CD4-positive, alpha-beta T cell (primary cell): ENCODE measurements at regions not wholly inside any gene's neighbourhood (a gene's known extent, or its start where the extent isn't known, plus 50 kb on each side); places are given as distances from the start of the nearest gene placed in this dataset.

Experiments used
- ATAC-seq: fragments of 200-7000 bp; cut with Tn5 transposase; one replicate; pipeline ENCODE4 v1.10.0; 2022; ENCODE audit warnings: mild to moderate bottlenecking; ENCODE audit not compliant: poor library complexity
- CTCF ChIA-PET: fragments of 350-600 bp; sonication (Branson Sonifier 250); formaldehyde crosslinking; loops from one replicate; lab custom pipeline; 2021; ENCODE audit warnings: antibody characterized with exemption, inconsistent platforms; lab: Charles Lee
- POLR2A ChIA-PET: fragments of 350-600 bp; sonication (Branson Sonifier 250); formaldehyde crosslinking; loops from one replicate; lab custom pipeline; 2021; ENCODE audit warnings: antibody characterized with exemption, inconsistent platforms; lab: Charles Lee
- DNase-seq, 14 experiments: peaks; one replicate each; pipeline ENCODE4 v3.0.0-alpha.2; 2013 to 2020; ENCODE audit warnings: mixed read lengths in 2 of 14
- H3K27ac ChIP-seq, 2 donors: one replicate each; pipeline versions ENCODE4 v1.5.1 to v1.7.0; 2013; ENCODE audit warnings: low read length in 2 of 2, low read depth in 1 of 2, mild to moderate bottlenecking in 1 of 2
- H3K27me3 ChIP-seq, 2 experiments: 1 replicate in 1 of 2; 2 replicates in 1 of 2; pipeline versions ENCODE4 v1.6.1 to v1.7.0; 2013; ENCODE audit warnings: low read length in 2 of 2, control low read depth in 1 of 2, mild to moderate bottlenecking in 1 of 2, moderate library complexity in 1 of 2; ENCODE audit not compliant: insufficient read depth in 2 of 2, control insufficient read depth in 1 of 2
- H3K36me3 ChIP-seq: one replicate; pipeline ENCODE4 v1.6.1; 2013; ENCODE audit warnings: low read length, control low read depth; ENCODE audit not compliant: insufficient read depth
- H3K4me1 ChIP-seq: one replicate; pipeline ENCODE4 v1.6.1; 2013; ENCODE audit warnings: low read length, control low read depth; ENCODE audit not compliant: insufficient read depth
- H3K4me3 ChIP-seq: one replicate; pipeline ENCODE4 v1.5.1; 2013; ENCODE audit warnings: mild to moderate bottlenecking, low read length, moderate library complexity
- H3K9me3 ChIP-seq, 2 experiments: 1 replicate in 1 of 2; 2 replicates in 1 of 2; pipeline versions ENCODE4 v1.6.1 to v1.7.0; 2013; ENCODE audit warnings: low read length in 2 of 2, mild to moderate bottlenecking in 2 of 2, control low read depth in 1 of 2, moderate library complexity in 1 of 2; ENCODE audit not compliant: control insufficient read depth in 1 of 2, insufficient read depth in 1 of 2
- H3K27ac Mint-ChIP-seq: one replicate; pipeline ENCODE4 v1.8.0; 2020; ENCODE audit warnings: mixed read lengths
- H3K27me3 Mint-ChIP-seq: one replicate; pipeline ENCODE4 v1.8.0; 2021; ENCODE audit warnings: mixed read lengths
- H3K36me3 Mint-ChIP-seq: one replicate; pipeline ENCODE4 v1.8.0; 2021; ENCODE audit warnings: low read depth, mixed read lengths
- H3K4me1 Mint-ChIP-seq: one replicate; pipeline ENCODE4 v1.8.0; 2021; ENCODE audit warnings: low read depth, mixed read lengths
- H3K4me3 Mint-ChIP-seq: one replicate; pipeline ENCODE4 v1.8.0; 2020; ENCODE audit warnings: mild to moderate bottlenecking, mixed read lengths
- H3K9me3 Mint-ChIP-seq: one replicate; pipeline ENCODE4 v1.8.0; 2020; ENCODE audit warnings: mixed read lengths
- CTCF ChIP-seq: fragments of 200-600 bp; IDR thresholded peaks from one replicate; pipeline ENCODE4 v1.8.0; 2022; ENCODE audit warnings: antibody characterized with exemption, mild to moderate bottlenecking
- intact Hi-C, 2 experiments: fragments of 100-400 bp; cut with DNase I in 1 of 2; cut with micrococcal nuclease in 1 of 2; formaldehyde crosslinking; loops; one replicate each; pipeline versions ENCODE4 v1.15.1 to v1.9.0; 2023 to 2025; cut with DNase I, micrococcal nuclease

DNA sequence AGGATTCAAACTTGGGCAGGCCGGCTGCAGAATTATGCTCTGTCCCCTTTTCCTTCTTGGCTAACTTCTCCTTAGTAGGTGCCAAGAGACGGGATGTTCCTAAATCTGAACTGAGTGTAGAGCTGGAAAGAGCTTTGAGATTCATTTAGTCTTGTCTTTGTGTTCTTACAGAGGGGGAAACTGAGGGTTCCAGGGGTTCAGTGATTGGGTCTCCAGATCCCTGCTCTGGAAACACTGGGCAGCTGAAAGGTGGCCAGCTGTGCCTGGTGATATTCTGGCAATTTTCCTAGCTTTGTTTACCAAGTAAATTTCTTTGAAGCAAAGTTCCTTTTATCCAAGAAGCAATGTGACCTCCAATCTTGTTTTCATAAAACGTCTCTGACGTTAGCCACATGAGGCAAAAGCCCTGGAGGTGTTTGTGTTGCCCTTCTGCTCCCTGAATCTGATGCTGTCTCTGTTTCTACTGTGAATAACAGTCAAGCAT is 288.7 kb downstream of the ZSWIM6 start:
- H3K4me1 ChIP-seq, result peaks cover 3% of the 10 kb centered on the region
- Mint-ChIP-seq H3K27me3 (peaks cover 48% of the 10 kb centered on the region), H3K9me3 (no peaks in the 10 kb centered on the region), H3K27ac (no peak overlapping the region), H3K4me1 (peaks cover 4% of the 10 kb centered on the region), H3K36me3 (no peaks in the 10 kb centered on the region), H3K4me3 (no peak overlapping the region)
- H3K9me3 ChIP-seq, result peaks cover 0 to 3% of the 10 kb centered on the region in 2 experiments
- TF ChIP-seq CTCF, result no peak
- ATAC-seq (no peak), DNase-seq (no peak)
- intact Hi-C loops, result no loop called here
- H3K27ac ChIP-seq, result no peak overlapping the region
- H3K4me3 ChIP-seq, result no peak overlapping the region
- H3K36me3 ChIP-seq, result no peaks in the 10 kb centered on the region
- CTCF ChIA-PET, result no interaction called here
- POLR2A ChIA-PET, result no interaction called here
- H3K27me3 ChIP-seq, result peaks cover 10% of the 10 kb centered on the region in 2 experiments

DNA sequence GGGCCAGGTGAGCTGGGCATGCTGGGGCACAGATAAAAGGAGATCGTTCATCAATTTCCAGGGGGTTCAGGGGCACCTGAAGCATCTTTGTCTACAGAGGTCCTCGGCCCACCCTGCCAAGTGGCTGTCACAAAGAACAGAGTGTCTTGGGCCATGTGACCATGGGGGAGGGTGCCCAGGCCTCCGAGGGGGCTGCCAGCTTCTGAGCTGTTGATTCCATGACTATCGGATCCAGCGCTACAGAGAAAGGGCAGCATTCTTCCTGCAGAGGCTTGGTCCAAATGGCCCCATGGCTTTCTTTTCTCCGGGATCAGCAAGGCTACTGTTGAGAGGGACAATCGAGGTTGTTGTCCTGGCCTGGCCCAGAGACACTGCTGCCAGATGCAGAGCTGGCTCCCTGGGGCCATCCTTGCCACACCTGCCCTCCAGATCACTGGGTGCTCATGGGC is 289.2 kb downstream of the ZSWIM6 start:
- ATAC-seq, result no peak

DNA sequence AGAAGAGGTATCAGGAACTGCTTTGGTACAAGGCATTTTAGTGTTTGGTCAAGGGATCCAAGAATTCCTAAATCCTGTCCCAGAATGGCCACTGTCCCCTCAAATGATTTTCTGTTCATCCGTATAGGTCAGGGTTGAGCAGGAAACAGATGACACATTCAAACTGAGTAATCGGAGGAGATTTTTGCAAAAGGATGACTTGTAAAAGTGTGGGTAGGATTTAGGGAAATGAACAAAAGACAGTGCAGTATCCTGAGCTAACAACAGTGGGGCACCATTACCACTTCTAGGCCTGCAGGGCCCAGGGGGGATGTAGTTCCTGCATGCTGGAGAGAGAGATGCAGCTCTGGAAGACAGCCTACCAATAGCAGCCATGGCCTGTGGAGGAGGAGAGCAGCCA is 290.1 kb downstream of the ZSWIM6 start:
- intact Hi-C loops, result no loop called here
- H3K27me3 ChIP-seq, result peaks cover 21 to 23% of the 10 kb centered on the region in 2 experiments
- H3K27ac ChIP-seq, result no peak overlapping the region
- no peak overlapping the region for H3K4me3 ChIP-seq
- Mint-ChIP-seq H3K9me3 (no peaks in the 10 kb centered on the region), H3K4me3 (no peak overlapping the region), H3K27me3 (peaks cover 49% of the 10 kb centered on the region), H3K4me1 (peaks cover 10% of the 10 kb centered on the region), H3K27ac (no peak overlapping the region), H3K36me3 (no peaks in the 10 kb centered on the region)
- ChIA-PET POLR2A (no interaction called here), CTCF (no interaction called here)
- peaks cover 16% of the 10 kb centered on the region for H3K4me1 ChIP-seq
- no peak for TF ChIP-seq CTCF
- ATAC-seq, result no peak
- no peak for DNase-seq
- no peaks in the 10 kb centered on the region for H3K36me3 ChIP-seq
- H3K9me3 ChIP-seq, result peaks cover 0 to 15% of the 10 kb centered on the region in 2 experiments

More for the DNA sequence above, 289.2 kb downstream of the ZSWIM6 start:
- DNase-seq, result no peak
- peaks cover 4% of the 10 kb centered on the region for H3K4me1 Mint-ChIP-seq
- no peak overlapping the region for H3K27ac ChIP-seq
- peaks cover 0 to 8% of the 10 kb centered on the region in 2 experiments for H3K9me3 ChIP-seq
- ChIA-PET POLR2A (no interaction called here), CTCF (no interaction called here)
- no peaks in the 10 kb centered on the region for H3K36me3 Mint-ChIP-seq
- no peaks in the 10 kb centered on the region for H3K9me3 Mint-ChIP-seq
- H3K27me3 ChIP-seq, result peaks cover 13 to 15% of the 10 kb centered on the region in 2 experiments
- peaks cover 8% of the 10 kb centered on the region for H3K4me1 ChIP-seq
- H3K4me3 Mint-ChIP-seq, result no peak overlapping the region
- intact Hi-C loops, result no loop called here
- TF ChIP-seq CTCF, result no peak
- H3K27ac Mint-ChIP-seq, result no peak overlapping the region
- peaks cover 45% of the 10 kb centered on the region for H3K27me3 Mint-ChIP-seq
- no peaks in the 10 kb centered on the region for H3K36me3 ChIP-seq
- H3K4me3 ChIP-seq, result no peak overlapping the region
